GM18507 (cell line): ENCODE measurements at regions not wholly inside any gene's neighbourhood (a gene's known extent, or its start where the extent isn't known, plus 50 kb on each side); places are given as distances from the start of the nearest gene placed in this dataset.

ENCODE experiments used
- DNase-seq: peaks from one replicate; pipeline ENCODE4 v3.0.0; 2011; ENCODE audit warnings: low read depth; ENCODE audit not compliant: insufficient read length; ENCODE audit errors: extremely low spot score
- FAIRE-seq: peaks from 2 replicates; lab custom pipeline; 2011; peaks lifted over from hg19 to GRCh38; lab: Jason Lieb, UNC

DNA sequence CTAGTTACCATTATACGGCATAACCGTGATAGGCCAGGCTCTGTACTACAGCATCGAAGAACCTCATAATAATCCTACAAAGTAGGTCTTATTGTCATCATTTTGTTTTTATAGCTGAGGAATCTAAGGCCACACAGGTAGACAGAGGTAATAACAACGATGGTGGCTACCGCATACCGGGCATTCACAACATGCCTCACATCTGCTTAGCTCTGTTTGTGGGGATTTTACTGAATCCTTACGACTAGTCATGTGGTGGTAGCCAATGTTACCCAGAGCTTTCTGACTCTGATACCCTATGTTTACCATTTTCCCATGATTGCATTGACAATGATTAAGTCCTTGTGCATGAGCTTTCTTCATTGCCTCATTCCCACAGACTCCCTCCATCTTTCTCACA lies 269.4 kb downstream of the TCF7L2 start:
- no peak for FAIRE-seq

DNA sequence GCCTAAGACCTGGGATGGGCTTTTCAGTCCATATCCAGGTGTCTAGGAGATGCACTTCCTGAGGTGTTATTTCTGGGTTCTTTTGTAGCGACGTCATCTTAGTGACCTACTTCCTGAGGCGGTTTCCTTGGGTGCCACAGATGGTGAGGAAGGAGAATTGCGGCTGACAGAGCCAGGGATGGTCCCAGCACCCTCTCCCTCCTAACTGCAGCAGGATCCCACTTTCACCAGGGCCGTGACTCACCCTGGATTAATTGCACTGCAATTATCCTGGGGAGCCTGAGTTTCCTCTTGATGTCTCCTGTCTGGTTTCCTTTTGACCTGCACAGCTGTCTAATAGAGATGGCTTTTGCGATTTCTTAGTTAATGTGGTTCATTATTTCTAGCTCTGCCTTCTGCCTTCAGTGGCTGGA lies 271.7 kb downstream of the TCF7L2 start:
- no peak for FAIRE-seq

More for the DNA sequence above, 269.4 kb downstream of the TCF7L2 start:
- DNase-seq = no peak

DNA sequence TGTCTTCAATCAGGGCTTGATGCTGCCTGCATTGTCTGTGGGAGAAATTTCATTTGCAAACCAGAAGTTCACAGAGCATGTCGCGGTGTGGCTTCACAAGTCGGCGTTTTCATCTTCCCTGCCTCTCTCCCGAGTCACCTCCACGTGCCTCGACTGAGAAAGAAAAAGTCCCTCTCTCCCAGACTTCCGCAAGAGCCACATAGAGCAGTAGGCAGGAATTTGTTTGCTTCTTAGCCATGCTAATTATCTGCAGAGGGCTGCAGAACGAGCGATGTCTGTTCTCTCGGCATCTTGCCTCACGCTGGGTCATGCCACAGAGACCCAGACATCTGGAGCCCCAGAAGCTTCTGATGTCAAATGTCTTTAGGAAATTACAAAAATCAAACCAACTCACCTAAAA lies 272.2 kb downstream of the TCF7L2 start:
- FAIRE-seq (no peak), DNase-seq (no peak)

More for the DNA sequence above, 271.7 kb downstream of the TCF7L2 start:
- no peak for DNase-seq

DNA sequence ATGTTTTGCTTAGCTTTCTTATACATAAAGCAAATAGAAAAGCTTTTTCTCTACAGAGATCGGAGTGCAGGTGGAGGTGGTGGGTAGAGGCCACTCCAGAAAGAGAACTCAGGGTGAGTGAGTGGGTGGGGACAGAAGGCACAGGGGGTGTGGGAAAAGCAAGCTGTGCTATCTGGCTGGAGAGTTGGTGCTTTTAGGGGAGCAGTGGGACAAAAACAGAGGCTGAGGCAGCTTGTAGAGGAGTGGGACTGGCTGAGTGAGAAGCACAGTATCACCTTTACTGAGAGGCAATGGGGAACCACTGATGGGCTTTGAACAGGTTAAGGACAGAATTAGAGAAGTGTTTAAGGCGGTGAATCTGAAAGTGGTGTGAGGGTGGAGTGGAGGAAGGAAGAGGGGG lies 275.3 kb downstream of the TCF7L2 start:
- FAIRE-seq (no peak), DNase-seq (no peak)

DNA sequence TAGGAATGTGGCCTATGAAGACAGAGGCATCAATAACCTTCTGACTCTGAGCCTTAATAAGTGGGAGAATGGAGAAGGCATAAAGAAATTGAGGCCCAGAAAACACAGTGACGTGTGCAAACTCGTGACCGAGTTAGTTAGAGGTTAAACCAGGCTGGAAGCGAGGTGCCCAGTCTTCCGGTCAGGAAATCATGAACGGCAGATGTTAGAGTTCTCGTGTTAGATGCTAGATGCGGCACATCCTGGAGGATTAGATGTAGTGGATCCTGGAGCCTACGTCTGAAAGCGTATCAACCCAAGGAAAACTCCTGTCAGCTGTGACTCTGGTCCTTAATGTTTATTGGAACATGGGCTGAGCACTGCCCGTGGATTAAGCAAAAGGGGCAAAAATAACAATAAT lies 275.9 kb downstream of the TCF7L2 start:
- DNase-seq (no peak), FAIRE-seq (no peak)

GRCh38 chr10:113226399-113226798 lies 276.4 kb downstream of the TCF7L2 start:
- DNase-seq = no peak
- no peak for FAIRE-seq

- FAIRE-seq = no peak
Observed at GRCh38 chr10:113226831-113227445, 276.9 kb downstream of the TCF7L2 start.

DNA sequence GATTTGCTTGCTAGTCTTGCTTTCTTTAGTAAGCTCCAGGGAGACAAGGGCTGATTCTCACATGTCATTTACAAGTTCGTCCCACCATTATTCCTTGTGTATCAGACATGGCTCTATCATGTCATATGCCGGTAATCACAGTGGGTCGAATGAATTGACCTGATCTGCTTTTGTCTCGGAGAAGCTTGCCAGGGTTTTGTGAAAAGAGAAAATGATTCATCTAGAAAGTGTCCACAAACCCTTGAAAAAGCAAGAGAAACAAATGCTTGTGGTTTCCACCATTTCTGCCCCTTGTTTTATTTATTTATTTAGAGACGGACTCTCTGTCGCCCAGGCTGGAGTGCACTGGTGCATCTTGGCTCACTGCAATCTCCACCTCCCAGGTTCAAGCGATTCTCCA lies 278.5 kb downstream of the TCF7L2 start:
- no peak for DNase-seq
- no peak for FAIRE-seq

More at GRCh38 chr10:113226831-113227445, 276.9 kb downstream of the TCF7L2 start:
- no peak for DNase-seq

GRCh38 chr10:113230011-113230610 lies 280.1 kb downstream of the TCF7L2 start:
- DNase-seq (no peak), FAIRE-seq (no peak)

GRCh38 chr10:113232928-113233511 lies 283.0 kb downstream of the TCF7L2 start:
- DNase-seq = no peak
- no peak for FAIRE-seq

DNA sequence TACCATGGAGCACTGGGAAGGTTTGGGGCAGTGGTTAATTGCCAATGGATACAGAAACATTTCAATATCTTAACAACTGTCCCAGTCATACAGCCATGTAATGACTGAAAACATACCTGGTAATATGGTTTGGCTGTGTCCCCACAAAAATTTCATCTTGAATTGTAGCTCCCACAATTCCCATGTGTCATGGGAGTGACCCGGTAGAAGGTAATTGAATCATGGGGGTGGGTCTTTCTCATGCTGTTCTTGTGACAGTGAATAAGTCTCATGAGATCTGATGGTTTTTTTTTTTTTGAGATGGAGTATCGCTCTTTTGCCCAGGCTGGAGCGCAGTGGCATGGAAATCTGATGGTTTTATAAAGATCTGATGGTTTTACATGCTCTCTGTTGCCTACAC lies 284.4 kb downstream of the TCF7L2 start:
- no peak for FAIRE-seq

DNA sequence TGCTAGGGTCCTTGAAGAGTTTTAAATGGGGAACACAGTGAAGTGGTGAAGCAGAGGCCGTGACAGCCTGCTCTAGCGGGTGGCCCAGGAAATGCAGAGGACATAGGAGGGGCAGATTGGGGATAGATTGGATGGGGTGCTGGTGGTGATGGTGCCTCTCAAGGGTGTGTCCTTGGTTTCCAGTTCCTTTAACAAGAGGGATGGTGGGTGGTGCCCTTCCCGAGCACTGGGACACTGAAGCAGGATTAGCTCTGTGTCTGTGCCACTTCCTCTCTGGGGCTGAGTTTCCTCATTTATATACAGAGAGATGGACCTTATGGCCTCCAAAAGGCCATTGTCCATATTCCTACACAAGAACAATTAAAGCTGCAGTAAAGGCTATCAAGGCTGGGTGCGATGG lies 285.5 kb downstream of the TCF7L2 start:
- DNase-seq (no peak), FAIRE-seq (no peak)

More for the DNA sequence above, 284.4 kb downstream of the TCF7L2 start:
- DNase-seq = no peak

DNA sequence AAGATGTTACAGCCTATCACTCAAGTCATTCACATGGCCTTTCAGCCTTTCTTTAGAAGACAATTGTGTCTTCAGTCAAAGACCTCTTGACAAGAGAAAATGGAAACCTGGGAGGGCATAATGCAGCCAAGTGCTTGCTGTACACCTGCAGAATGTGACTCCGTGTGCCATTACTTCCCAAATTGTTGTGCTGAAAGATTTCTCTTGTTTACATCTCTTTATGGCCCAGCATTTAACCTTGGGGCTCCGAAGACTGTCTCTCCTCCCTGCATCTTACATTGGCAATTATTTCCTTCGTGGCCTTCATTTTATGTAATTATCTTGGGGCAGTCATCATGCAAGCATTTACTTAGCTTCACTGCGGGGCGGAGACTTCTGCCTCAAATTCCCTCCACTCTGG lies 287.0 kb downstream of the TCF7L2 start:
- no peak for FAIRE-seq
- DNase-seq = no peak

- FAIRE-seq (no peak), DNase-seq (no peak)
Observed at GRCh38 chr10:113239566-113240350, 289.7 kb downstream of the TCF7L2 start.

DNA sequence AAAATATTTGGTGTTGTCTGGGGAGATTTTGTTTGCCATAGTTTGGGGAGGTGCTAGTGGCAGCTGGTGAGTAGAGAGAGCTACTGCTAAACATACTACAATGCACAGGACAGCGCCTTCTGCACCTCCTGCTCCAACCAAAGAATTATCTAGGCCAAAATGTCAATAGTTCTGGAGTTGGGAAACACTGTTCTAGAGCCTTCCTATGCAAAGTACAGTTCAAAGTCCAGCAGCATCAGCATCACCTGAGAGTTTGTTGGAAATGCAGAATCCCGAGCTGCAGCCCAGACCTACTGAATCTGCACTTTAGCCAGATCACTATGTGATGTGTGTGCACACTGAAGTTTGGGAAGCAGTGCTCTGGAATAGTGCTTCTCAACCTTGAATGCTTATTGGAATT lies 290.7 kb downstream of the TCF7L2 start:
- DNase-seq (no peak), FAIRE-seq (no peak)

DNA sequence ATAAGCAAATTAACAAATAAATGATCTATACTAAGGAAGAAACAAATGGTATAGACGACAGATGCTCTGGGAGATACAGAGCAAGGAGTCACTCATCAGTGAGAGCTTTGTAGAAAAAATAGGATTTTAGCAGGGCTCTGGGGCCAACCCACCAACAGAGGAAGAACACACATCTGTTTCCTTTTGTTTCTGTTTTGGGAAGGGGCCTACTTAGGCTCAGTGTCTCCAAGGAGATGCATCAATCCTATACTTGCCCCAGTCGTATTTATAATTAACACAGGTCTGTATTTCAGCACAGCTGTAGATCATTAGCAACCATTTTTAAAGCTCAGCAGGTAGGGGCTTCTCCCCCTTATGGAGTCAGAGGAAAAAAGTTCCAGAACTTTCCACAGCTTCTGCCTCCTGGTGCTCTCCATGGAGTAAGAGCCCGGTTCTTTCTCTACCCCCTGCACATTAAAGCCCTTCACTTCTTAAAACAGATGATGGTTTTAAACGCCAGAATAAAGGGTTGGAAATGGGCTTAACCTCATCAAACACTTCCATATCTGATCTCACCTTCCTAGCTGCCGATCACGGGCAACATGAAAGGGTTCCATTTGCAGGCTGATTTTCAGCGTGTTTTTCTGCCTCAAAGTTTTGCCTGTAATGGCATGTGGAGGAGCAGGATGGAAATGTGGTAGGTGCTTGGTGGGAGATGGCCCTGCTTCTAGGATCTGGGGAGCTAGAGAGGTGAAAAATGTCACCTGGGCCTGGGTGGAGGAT lies 291.7 kb downstream of the TCF7L2 start:
- no peak for FAIRE-seq
- no peak for DNase-seq

DNA sequence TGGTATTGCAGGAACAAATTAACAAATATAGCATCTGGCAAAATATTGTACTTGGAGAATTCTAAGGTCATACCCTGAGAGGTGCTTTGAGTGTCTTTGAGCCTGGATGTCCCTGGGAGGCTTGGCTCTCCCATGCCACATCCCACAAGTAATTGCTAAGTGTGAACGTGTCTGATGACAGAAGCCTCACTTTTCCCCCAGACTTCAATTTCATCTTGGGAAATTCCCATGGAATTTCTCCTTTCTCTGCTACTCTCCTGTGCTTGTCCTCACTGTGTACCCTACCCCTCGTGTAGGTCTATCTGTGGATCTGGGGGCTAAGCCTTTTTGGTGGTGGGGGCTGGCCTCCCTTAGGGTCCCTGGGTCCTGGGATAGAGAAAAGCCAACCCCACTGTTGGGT lies 293.3 kb downstream of the TCF7L2 start:
- FAIRE-seq = no peak
- no peak for DNase-seq

- DNase-seq (no peak), FAIRE-seq (no peak)
Observed at GRCh38 chr10:113244750-113245149, 294.7 kb downstream of the TCF7L2 start.

DNA sequence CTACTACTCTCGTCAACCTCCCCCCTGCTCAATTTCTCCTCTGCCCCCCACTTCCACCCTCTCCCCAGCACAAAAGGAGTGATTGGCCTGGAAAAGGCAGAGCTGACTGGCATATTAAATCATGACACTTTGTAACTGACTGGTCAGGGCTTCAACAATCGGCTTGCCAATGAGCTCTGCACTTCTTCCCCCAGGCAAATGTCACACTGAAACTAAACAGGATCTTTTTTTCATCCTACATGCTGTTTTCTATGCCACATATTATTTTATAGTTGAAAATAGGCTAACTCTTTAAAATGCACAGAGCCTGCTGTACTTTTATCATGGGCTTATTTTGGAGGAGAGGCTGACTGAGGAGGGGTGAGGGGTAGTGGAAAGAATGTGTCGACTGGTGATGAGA lies 295.2 kb downstream of the TCF7L2 start:
- DNase-seq = no peak
- FAIRE-seq = no peak

GRCh38 chr10:113247050-113247449 lies 297.0 kb downstream of the TCF7L2 start:
- FAIRE-seq (no peak), DNase-seq (no peak)
